Suprapubic skin (tissue), 4 donors: ENCODE measurements at regions not wholly inside any gene's neighbourhood (a gene's known extent, or its start where the extent isn't known, plus 50 kb on each side); places are given as distances from the start of the nearest gene placed in this dataset.

Experiments
- CTCF ChIP-seq, 2 donors: fragments of 200-600 bp in 1 of 2; fragments of 450-650 bp in 1 of 2; sonication (generic) in 1 of 2; IDR thresholded peaks; one replicate each; pipeline ENCODE4 v1.5.1; 2016 to 2019; ENCODE audit warnings: antibody characterized with exemption in 2 of 2, mild to moderate bottlenecking in 1 of 2, moderate library complexity in 1 of 2
- EP300 ChIP-seq: sonication (generic); formaldehyde crosslinking; IDR thresholded peaks from one replicate; pipeline ENCODE4 v1.6.1; 2017; ENCODE audit warnings: antibody characterized with exemption
- POLR2AphosphoS5 ChIP-seq, 3 donors: sonication (generic); formaldehyde crosslinking; IDR thresholded peaks; one replicate each; pipeline ENCODE4 v1.6.1; 2017; ENCODE audit warnings: antibody characterized with exemption in 3 of 3

DNA sequence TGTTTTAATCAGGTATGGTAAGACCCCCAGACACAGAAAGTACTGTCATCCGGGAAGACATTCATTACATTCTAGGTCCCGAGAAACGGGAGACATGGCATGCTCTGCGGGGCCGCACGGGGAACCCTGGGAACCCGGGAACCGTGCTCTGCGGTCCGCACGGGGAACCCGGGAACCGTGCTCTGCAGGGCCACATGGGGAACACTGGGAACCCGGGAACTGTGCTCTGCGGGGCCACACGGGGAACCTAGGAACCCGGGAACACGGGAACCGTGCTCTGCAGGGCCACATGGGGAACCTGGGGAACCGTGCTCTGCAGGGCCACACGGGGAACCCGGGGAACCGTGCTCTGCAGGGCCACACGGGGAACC is 165.6 kb upstream of the SULF2 start:
- TF ChIP-seq EP300 (no peak), CTCF (IDR thresholded peaks at IDR 0.05) (no peak), POLR2AphosphoS5 (IDR thresholded peaks at IDR 0.05) (no peak)
